HPDE6-E6E7 (cell line): ENCODE measurements at regions not wholly inside any gene's neighbourhood (a gene's known extent, or its start where the extent isn't known, plus 50 kb on each side); places are given as distances from the start of the nearest gene placed in this dataset.
"Not testable (repeated sequence)": the region's sequence is repeated elsewhere in the genome, so short reads cannot be mapped to it uniquely, and the experiment has no call there.

Experiments used
- DNase-seq: peaks from one replicate; pipeline ENCODE4 v3.0.0; 2011; ENCODE audit warnings: missing footprints; ENCODE audit errors: extremely low spot score

DNA sequence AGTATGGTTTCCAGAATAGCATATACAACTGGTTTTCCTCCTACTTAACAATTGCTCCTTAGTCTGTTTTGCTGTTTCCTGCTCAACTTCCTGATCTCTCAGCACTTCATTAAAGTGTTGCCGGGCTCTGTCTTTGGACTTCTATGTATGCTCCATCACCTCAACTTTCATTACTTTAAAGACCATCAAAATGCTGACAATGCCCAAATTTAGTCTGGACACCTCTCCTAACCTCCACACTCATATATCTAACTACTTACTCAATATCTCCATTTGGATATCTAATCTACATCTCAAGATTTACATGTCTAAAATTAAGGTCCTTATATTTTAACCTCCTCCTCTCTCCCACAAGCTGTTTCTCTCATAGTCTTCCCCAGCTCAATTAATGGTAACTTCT is 54.4 kb upstream of the LGR5 start:
- no peak for DNase-seq

GRCh38 chr12:71376711-71377355 is 62.8 kb upstream of the LGR5 start:
- DNase-seq = not testable (repeated sequence)

DNA sequence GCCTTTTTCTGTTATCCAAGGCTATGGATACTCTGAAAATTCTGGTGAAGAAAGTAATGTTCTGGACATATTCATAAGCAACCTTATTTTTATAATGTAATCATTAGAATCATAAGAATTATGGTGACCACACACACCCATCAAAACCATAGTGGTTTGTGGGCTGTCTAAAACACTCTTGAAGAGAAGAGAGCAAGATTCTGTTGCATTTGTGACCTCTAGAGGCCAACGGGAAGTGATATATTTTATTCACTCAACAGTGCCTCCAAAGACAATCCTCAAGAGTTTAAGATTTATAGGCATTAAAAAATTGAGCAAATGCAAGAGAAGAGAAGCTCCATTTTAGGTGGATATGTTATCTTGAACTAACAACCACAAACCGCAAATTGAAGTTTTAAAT is 68.5 kb upstream of the LGR5 start:
- DNase-seq = no peak

DNA sequence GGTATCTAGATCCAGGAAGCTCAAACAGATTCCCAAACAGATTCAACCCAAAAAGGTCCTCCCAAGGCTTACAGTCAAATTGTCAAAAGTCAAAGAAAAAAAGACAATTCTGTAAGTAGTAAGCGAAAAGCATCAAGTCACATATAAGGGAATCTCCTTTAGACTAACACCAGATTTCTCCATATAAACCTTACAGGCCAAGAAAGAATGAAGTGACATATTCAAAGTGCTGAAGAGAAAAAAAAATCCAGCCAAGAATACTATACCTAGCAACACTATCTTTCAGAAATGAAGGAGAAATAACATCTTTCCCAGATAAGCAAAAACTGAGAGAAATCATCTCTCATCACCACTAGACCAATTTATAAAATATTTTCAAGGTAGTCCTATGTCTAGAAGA is 79.6 kb upstream of the LGR5 start:
- no peak for DNase-seq

DNA sequence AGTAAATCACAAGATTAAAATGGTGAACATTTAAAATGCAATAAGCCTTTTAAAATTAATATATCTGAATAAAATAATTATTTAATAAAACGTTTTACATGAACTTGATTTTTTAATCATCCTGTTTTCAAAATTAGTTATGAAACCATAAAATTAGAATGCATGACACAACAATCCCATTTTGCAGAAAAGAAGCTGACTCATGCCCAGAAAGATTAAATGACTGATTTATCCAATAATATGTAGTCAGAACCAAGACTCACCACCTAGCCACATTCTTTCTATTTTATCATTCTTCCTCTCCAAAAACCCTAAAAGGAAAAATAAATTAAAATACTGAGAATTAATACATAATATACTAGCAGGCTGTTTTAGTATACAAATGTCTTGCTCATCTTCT is 83.0 kb upstream of the LGR5 start:
- no peak for DNase-seq

DNA sequence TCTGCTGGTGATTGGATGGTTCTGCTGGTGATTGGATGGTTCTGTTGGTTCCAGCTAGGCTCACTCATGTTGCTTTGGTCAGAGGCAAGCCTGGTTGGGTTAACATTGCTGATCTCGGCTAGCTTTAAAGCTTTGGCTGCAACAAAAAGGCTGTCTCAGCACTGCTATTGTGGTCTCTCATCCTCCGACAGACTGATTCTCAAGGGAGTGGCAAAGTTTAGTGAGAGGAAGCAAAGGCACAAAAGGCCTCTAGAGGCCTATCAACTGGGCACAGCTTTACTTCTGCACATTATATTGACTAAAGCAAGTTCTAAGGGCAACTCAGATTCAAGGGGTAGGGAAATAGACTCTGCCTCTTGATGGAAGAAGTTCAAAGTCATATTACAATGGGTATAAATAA is 84.7 kb upstream of the LGR5 start:
- no peak for DNase-seq

GRCh38 chr12:71353607-71354006 is 86.0 kb upstream of the LGR5 start:
- no peak for DNase-seq

- DNase-seq = no peak
These were observed 89.6 kb upstream of the LGR5 start for GRCh38 chr12:71349950-71350349.

DNA sequence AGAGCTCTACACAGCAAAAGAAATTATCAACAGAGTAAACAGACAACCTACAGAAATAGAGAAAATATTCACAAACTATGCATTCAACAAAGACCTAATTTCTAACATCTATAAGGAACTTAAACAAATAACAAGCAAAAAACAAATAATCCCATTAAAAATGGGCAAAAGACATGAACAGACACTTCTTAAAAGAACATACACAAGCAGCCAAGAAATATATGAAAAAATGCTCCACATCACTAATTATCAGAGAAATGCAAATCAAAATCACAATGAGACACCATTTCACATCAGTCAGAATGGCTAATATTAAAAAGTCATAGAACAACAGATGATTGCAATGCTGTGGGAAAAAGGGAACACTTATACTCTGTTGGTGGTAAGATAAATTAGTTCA is 100.7 kb upstream of the LGR5 start:
- DNase-seq = no peak

GRCh38 chr12:71335963-71336257 is 103.7 kb upstream of the LGR5 start:
- DNase-seq = no peak

- no peak for DNase-seq
These were observed 104.2 kb upstream of the LGR5 start for GRCh38 chr12:71335151-71335962.

- DNase-seq = no peak
These were observed 106.2 kb upstream of the LGR5 start for GRCh38 chr12:71333418-71333817.

DNA sequence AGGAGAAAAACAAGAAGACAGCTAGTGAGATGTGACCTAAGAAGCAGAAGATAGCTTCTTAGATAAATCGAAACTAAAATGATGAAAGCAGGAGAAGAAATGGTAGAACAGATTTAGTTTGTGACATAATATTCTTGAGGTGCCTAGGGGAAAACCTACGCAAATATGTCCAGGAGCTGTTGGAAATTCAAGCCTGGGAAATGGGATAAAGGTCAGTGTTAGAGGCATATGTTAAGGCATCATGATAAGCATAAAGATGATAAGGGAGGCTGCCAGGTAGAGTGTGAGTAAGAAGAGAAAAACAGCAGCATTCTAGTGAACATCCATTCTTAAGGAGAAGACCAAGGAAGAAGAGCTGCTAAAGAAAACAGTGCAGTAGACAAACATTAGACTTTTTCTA is 109.6 kb upstream of the LGR5 start:
- no peak for DNase-seq

DNA sequence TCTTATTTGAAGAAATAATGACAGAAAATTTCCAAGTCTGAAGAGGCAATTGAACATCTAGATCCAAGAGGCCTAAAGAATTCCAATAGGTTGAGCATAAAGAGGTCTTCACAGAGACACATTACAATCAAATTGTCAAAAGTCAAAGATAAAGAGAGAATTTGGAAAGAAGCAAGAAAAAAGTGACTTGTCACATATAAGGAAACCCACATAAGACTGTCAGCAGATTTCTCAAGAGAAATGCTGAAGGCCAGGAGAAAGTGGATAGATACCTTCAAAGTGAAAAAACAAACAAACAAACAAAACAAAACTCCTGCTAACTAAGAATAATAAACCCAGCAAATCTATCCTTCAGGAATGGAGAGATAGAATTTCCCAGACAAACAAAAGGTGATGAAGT is 118.1 kb upstream of the LGR5 start:
- no peak for DNase-seq

DNA sequence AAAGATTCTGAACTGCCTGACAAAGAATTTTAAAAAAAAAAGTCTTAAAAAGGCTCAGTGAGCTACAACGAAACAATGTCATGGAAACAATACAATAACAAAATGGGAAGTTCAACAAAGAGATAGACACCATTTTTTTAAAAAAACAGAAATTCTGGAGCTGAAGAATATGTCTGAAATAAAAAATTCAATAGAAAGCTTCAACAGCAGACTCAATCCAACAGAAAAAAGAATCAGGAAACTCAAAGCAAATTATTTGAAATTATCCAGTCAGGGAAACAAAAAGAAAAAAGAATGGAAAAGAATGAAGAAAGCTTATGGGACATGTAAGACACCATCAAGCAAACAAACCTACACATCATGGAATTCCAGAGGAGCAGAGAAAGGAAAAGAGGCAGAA is 118.5 kb upstream of the LGR5 start:
- no peak for DNase-seq

DNA sequence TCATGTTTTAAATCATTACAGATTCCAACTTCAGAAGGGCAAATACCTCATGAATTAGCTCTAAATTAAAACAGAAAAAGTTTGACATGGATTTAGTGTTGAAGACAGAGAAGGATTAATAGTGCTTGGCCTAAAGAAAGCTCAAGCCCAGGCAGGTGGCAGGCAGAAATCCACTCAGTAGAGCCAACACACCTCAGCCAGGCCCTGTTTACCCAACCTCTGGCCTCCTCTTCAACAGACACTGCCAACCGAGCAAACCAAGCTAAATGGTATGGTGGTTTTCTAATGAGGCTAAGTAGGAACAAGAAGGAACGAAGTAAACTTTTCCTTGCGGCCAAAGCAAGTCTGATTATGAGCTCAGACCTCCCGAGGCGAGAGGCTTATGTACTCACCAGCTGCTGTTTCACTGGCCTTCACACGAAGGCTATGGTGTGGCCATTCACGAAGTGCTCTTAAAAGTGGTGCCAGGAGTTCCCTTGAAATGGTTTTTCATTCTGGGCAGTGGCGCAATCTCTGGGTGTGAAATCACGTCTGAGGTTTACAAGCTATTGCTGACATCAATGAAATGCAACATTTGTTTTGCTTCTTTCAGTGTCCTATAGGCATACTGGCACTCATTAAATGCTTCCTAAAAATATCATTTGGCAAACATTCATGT is 124.1 kb upstream of the LGR5 start:
- no peak for DNase-seq

GRCh38 chr12:71312768-71313403 is 126.7 kb upstream of the LGR5 start:
- no peak for DNase-seq

- DNase-seq = not testable (repeated sequence)
These were observed 128.0 kb upstream of the LGR5 start for GRCh38 chr12:71311611-71312010.

- DNase-seq = no peak
These were observed 132.8 kb upstream of the LGR5 start for GRCh38 chr12:71306808-71307207.

GRCh38 chr12:71304306-71304705 is 135.3 kb upstream of the LGR5 start:
- no peak for DNase-seq

DNA sequence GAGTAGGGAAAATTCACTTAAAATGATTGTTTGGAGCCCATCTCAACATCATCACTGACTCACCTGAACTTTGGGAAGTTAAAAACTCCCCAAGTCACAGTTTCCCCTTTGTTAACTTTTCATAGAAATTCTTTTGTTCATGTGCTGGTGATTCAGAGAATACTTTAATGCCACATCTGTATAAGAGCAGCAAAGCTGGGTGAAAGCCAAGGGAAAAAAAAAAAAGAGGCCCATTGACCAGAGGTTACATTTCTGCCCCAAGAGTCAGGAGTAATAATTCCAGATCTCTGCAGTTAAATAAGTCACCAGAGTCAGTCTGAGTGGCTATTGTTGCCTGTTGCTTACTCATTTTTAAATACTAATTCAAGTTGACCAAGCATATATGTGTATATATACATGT is 136.4 kb upstream of the LGR5 start:
- DNase-seq = no peak

- DNase-seq = no peak
These were observed 138.6 kb upstream of the LGR5 start for GRCh38 chr12:71300772-71301675.
